Cardiac muscle cell (in vitro differentiated cells and primary cell): ENCODE measurements at regions not wholly inside any gene's neighbourhood (a gene's known extent, or its start where the extent isn't known, plus 50 kb on each side); places are given as distances from the start of the nearest gene placed in this dataset.
"Not testable (repeated sequence)": the region's sequence is repeated elsewhere in the genome, so short reads cannot be mapped to it uniquely, and the experiment has no call there.

ENCODE experiments used
- DNase-seq, 2 donors: peaks; one replicate each; pipeline versions ENCODE4 v3.0.0 to v3.0.0-alpha.2; 2010 to 2017; ENCODE audit warnings: low read depth in 1 of 2, low spot score in 1 of 2
- H3K27ac ChIP-seq: fragments of 200-600 bp; sonication (generic); 2 replicates; pipeline ENCODE4 v1.5.1; 2016
- H3K27me3 ChIP-seq: fragments of 200-600 bp; sonication (generic); 2 replicates; pipeline ENCODE4 v1.6.0; 2016; ENCODE audit warnings: control low read depth
- H3K36me3 ChIP-seq: fragments of 200-600 bp; sonication (generic); 2 replicates; pipeline ENCODE4 v1.5.1; 2016; ENCODE audit warnings: control low read depth
- H3K4me1 ChIP-seq: fragments of 200-600 bp; sonication (generic); 2 replicates; pipeline ENCODE4 v1.8.1; 2017; ENCODE audit warnings: low read depth, mild to moderate bottlenecking, mixed run types
- H3K4me3 ChIP-seq: fragments of 200-600 bp; sonication (generic); 2 replicates; pipeline ENCODE4 v1.5.1; 2016; ENCODE audit warnings: mild to moderate bottlenecking
- H3K9me3 ChIP-seq: fragments of 200-600 bp; sonication (generic); 2 replicates; pipeline ENCODE4 v1.5.1; 2017; ENCODE audit warnings: low read depth, mild to moderate bottlenecking, control low read depth
- TF ChIP-seq, protein P1 (sequence below): IDR thresholded peaks from 2 replicates; pipeline ENCODE4 v1.5.1; 2012; ENCODE audit warnings: low read depth, mild to moderate bottlenecking, low read length

DNA sequence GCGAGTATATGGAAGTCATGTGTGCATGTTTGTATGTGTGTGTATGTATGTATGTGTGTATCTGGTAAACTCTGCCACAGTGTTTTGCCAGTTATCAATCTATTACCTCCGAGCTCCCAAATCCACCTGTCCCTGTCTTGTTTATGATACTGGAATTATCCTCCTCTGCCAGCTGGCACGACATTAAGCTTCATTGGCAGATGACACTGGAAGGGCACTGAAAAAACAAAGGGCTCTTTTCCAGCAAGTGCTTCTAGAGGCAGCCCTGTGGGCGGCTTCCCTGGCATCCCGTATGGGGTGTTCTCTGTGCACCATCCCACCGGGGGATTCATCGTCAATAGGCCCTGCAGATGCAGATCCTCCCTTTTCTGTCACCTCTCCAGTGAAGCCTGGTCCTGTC is 221.5 kb downstream of the MSX2 start:
- no peaks in the 10 kb centered on the region for H3K36me3 ChIP-seq
- no peaks in the 10 kb centered on the region for H3K9me3 ChIP-seq
- TF ChIP-seq, protein P1, sequence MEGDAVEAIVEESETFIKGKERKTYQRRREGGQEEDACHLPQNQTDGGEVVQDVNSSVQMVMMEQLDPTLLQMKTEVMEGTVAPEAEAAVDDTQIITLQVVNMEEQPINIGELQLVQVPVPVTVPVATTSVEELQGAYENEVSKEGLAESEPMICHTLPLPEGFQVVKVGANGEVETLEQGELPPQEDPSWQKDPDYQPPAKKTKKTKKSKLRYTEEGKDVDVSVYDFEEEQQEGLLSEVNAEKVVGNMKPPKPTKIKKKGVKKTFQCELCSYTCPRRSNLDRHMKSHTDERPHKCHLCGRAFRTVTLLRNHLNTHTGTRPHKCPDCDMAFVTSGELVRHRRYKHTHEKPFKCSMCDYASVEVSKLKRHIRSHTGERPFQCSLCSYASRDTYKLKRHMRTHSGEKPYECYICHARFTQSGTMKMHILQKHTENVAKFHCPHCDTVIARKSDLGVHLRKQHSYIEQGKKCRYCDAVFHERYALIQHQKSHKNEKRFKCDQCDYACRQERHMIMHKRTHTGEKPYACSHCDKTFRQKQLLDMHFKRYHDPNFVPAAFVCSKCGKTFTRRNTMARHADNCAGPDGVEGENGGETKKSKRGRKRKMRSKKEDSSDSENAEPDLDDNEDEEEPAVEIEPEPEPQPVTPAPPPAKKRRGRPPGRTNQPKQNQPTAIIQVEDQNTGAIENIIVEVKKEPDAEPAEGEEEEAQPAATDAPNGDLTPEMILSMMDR: no peak
- H3K27ac ChIP-seq: no peak overlapping the region
- no peak overlapping the region for H3K4me3 ChIP-seq
- H3K4me1 ChIP-seq: no peaks in the 10 kb centered on the region
- DNase-seq: no peak
- no peaks in the 10 kb centered on the region for H3K27me3 ChIP-seq

DNA sequence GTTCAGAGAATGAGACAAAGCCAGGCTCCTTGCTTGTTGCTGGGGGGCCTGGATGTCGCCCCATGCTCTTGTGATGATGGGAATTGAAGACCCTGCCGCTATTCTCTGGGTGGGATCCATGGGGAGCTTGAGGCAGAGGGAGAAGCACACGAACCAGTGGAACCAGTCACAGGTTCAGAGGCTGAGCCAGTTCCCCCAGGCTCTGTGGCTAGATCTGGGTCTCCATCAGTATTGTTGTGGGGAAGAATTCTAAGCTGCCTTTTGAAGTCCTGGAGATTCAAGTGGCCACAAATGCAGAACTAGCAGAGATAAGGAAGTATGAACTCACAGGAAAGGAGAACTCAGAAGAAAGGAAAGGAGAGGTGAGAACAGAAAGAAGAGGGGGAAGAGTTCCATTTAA is 219.4 kb downstream of the MSX2 start:
- no peaks in the 10 kb centered on the region for H3K4me1 ChIP-seq
- no peaks in the 10 kb centered on the region for H3K9me3 ChIP-seq
- H3K27me3 ChIP-seq: no peaks in the 10 kb centered on the region
- H3K36me3 ChIP-seq: no peaks in the 10 kb centered on the region
- TF ChIP-seq, protein P1: no peak
- no peak for DNase-seq
- H3K27ac ChIP-seq: no peak overlapping the region
- H3K4me3 ChIP-seq: no peak overlapping the region

GRCh38 chr5:174943002-174943401 is 218.6 kb downstream of the MSX2 start:
- H3K27ac ChIP-seq, H3K9me3 ChIP-seq, H3K36me3 ChIP-seq, H3K27me3 ChIP-seq, H3K4me1 ChIP-seq, DNase-seq, H3K4me3 ChIP-seq: not testable (repeated sequence)

DNA sequence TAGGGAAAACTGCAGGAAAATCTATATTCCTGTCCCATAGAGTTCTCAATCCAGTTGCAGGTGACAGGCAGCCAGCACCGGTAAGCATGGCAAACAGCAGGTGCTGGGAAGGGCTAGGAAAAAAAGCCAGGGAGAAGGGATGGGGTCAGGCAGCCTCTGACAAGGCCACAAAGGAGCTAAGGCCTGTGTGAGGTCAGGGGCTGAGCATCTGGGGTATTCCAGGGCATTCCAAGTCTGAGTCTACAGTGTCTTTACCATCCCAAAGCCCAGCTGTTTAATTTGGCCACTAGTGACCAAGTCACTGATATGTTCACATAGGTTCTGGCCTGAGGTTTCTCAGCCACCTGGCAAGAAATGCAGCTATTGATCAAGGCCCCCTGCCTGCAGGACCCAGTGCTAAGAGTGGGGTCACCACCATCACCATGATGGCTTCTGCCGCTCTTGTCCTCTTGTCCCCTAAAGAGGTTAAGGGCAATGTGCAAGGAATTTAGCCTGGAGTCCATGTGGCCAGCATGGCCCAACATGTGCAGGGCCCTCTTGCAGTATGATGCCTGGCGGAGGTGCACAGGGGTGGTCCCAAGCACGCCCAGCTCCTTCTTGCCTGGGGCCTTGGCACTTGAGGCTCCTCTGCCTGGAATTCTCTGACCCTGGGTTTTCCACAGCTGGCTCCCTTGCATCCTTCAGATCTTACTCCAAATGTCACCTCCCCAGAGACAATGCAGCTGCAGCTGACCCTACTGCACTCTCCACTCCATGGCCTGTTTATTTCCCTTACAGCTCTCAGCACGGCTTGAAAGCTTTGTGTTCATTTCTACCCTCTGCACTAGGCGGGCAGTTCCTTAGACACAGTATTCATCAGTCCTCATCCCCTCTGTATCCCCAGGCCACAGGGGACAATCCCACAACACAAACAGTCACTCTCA is 213.1 kb downstream of the MSX2 start:
- H3K4me3 ChIP-seq: no peak overlapping the region
- no peaks in the 10 kb centered on the region for H3K36me3 ChIP-seq
- H3K27ac ChIP-seq: no peak overlapping the region
- no peaks in the 10 kb centered on the region for H3K9me3 ChIP-seq
- no peak for DNase-seq
- TF ChIP-seq, protein P1: no peak
- H3K4me1 ChIP-seq: no peaks in the 10 kb centered on the region
- no peaks in the 10 kb centered on the region for H3K27me3 ChIP-seq

DNA sequence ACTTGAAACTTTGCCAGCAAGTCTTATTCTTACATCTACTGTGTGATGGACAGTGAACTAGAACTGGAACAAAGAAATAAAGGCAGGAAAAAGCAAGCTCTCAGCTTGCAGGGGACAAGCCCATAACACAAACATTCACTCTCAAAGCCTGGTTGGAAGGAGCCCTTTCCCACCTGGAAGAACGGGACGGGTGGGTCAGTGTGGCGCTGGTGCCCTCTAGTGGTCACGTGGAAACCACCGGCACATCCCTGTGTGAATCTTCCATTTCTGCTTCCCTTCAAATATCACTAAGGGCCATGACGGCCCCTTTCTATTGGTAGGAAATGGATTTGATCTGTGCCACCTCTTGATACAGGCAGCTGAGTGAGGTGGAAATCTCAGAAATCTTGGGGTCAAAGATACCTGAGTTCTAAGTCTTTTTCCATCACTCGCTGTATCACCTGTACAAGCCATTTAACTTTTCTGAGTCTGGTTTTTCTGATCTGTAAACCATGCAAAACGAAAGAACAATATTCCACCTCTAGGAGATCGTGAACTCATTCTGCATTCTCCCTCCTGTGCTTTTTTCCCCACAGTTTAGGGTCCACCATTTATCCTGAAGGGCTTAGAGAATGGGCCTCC is 211.6 kb downstream of the MSX2 start:
- Histone ChIP-seq H3K27me3 (no peaks in the 10 kb centered on the region), H3K27ac (no peak overlapping the region), H3K9me3 (no peaks in the 10 kb centered on the region), H3K4me3 (no peak overlapping the region), H3K36me3 (no peaks in the 10 kb centered on the region), H3K4me1 (no peaks in the 10 kb centered on the region)
- TF ChIP-seq, protein P1: peak; percentile 95
- DNase-seq: peak; percentile 72 to 83

- H3K4me1 ChIP-seq, H3K27me3 ChIP-seq, H3K9me3 ChIP-seq, DNase-seq, H3K4me3 ChIP-seq, H3K27ac ChIP-seq, H3K36me3 ChIP-seq: not testable (repeated sequence)
Observed at GRCh38 chr5:174931033-174931432, 206.7 kb downstream of the MSX2 start.
